ENCODE measurements at regions not wholly inside any gene's neighbourhood (a gene's known extent, or its start where the extent isn't known, plus 50 kb on each side); places are given as distances from the start of the nearest gene placed in this dataset.

GRCh38 chr5:35407697-35408096 lies 177.4 kb upstream of the PRLR start:
- H4K20me1 ChIP-seq (ENCODE audit: insufficient read depth): no peaks in the 10 kb centered on the region
- TF ChIP-seq CTCF (conservative IDR thresholded peaks at IDR 0.05; ENCODE audit: low read depth, low read length): no peak
- H3K4me2 ChIP-seq: no peak overlapping the region
- H3K27ac ChIP-seq: no peak overlapping the region
- no peaks in the 10 kb centered on the region for H3K36me3 ChIP-seq (ENCODE audit: insufficient read depth)
- no peaks in the 10 kb centered on the region for H3K4me1 ChIP-seq (ENCODE audit: low read depth, poor library complexity, severe bottlenecking)
- H3K79me2 ChIP-seq (ENCODE audit: insufficient read depth, low read depth): no peaks in the 10 kb centered on the region
- H3K4me3 ChIP-seq (IDR thresholded peaks at IDR 0.05; ENCODE audit: insufficient read depth, low read depth, low read length): no peak overlapping the region
- H3K9ac ChIP-seq: no peak overlapping the region
- H3K27me3 ChIP-seq (ENCODE audit: insufficient read depth, low read depth): no peaks in the 10 kb centered on the region
- no peak overlapping the region for H2AFZ ChIP-seq (ENCODE audit: low read depth)

DNA sequence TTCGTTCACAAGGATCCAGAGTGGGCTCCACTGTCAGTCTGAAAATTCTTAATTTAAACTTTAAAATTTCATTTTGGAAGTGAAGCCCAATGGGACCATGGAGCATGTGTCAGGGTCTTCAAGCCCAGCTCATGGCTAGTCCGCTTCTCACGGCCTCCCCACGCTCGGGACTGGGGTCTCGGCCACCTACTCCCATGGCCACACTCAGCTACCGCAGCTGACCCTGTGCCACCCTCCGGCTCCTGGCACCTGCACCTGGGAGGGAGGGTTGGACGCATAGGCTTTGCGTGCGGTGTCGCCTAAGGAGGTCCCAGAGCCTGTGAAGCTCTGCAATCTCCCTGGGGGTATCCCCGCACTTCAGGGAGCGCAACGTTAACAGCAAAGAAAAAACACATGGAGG lies 175.7 kb upstream of the PRLR start:
- Histone ChIP-seq H3K27me3 (ENCODE audit: insufficient read depth, low read depth) (no peaks in the 10 kb centered on the region), H3K36me3 (ENCODE audit: insufficient read depth) (no peaks in the 10 kb centered on the region), H3K4me2 (no peak overlapping the region), H3K9ac (no peak overlapping the region), H3K79me2 (ENCODE audit: insufficient read depth, low read depth) (no peaks in the 10 kb centered on the region), H3K4me3 (IDR thresholded peaks at IDR 0.05; ENCODE audit: insufficient read depth, low read depth, low read length) (no peak overlapping the region), H3K27ac (no peak overlapping the region), H2AFZ (ENCODE audit: low read depth) (no peak overlapping the region), H4K20me1 (ENCODE audit: insufficient read depth) (no peaks in the 10 kb centered on the region), H3K4me1 (ENCODE audit: low read depth, poor library complexity, severe bottlenecking) (no peaks in the 10 kb centered on the region)
- no peak for TF ChIP-seq CTCF (conservative IDR thresholded peaks at IDR 0.05; ENCODE audit: low read depth, low read length)

DNA sequence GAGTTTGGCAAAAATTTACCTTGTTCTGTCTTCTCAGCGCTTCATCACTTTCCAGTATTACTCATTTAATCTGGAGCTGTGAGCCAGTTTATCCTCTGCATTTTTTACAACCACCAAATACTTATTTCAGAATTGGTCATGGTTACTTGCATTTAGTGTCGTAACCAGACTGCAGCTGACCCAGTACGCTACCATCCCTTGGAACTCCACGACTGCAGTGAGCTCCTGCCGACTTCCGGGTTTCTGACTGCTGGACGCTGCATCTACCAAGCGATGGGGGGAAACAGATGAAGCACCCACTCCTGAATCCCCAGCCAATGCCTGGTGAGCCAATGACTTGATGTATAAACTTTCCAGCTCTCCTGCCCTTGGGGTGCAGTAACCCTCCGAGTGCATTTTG lies 174.4 kb upstream of the PRLR start:
- H3K36me3 ChIP-seq (ENCODE audit: insufficient read depth): no peaks in the 10 kb centered on the region
- no peak overlapping the region for H3K27ac ChIP-seq
- no peaks in the 10 kb centered on the region for H4K20me1 ChIP-seq (ENCODE audit: insufficient read depth)
- H3K27me3 ChIP-seq (ENCODE audit: insufficient read depth, low read depth): no peaks in the 10 kb centered on the region
- no peak overlapping the region for H2AFZ ChIP-seq (ENCODE audit: low read depth)
- no peak overlapping the region for H3K9ac ChIP-seq
- no peak for TF ChIP-seq CTCF (conservative IDR thresholded peaks at IDR 0.05; ENCODE audit: low read depth, low read length)
- H3K79me2 ChIP-seq (ENCODE audit: insufficient read depth, low read depth): no peaks in the 10 kb centered on the region
- no peak overlapping the region for H3K4me2 ChIP-seq
- H3K4me3 ChIP-seq (IDR thresholded peaks at IDR 0.05; ENCODE audit: insufficient read depth, low read depth, low read length): no peak overlapping the region
- H3K4me1 ChIP-seq (ENCODE audit: low read depth, poor library complexity, severe bottlenecking): no peaks in the 10 kb centered on the region

- H3K4me2 ChIP-seq: no peak overlapping the region
- no peak overlapping the region for H3K4me3 ChIP-seq (IDR thresholded peaks at IDR 0.05; ENCODE audit: insufficient read depth, low read depth, low read length)
- no peaks in the 10 kb centered on the region for H3K36me3 ChIP-seq (ENCODE audit: insufficient read depth)
- H3K4me1 ChIP-seq (ENCODE audit: low read depth, poor library complexity, severe bottlenecking): no peaks in the 10 kb centered on the region
- H2AFZ ChIP-seq (ENCODE audit: low read depth): no peak overlapping the region
- H3K79me2 ChIP-seq (ENCODE audit: insufficient read depth, low read depth): no peaks in the 10 kb centered on the region
- no peak overlapping the region for H3K9ac ChIP-seq
- no peak overlapping the region for H3K27ac ChIP-seq
- TF ChIP-seq CTCF (conservative IDR thresholded peaks at IDR 0.05; ENCODE audit: low read depth, low read length): no peak
- no peaks in the 10 kb centered on the region for H3K27me3 ChIP-seq (ENCODE audit: insufficient read depth, low read depth)
- H4K20me1 ChIP-seq (ENCODE audit: insufficient read depth): no peaks in the 10 kb centered on the region
These were observed 163.6 kb upstream of the PRLR start for GRCh38 chr5:35393901-35394300.

DNA sequence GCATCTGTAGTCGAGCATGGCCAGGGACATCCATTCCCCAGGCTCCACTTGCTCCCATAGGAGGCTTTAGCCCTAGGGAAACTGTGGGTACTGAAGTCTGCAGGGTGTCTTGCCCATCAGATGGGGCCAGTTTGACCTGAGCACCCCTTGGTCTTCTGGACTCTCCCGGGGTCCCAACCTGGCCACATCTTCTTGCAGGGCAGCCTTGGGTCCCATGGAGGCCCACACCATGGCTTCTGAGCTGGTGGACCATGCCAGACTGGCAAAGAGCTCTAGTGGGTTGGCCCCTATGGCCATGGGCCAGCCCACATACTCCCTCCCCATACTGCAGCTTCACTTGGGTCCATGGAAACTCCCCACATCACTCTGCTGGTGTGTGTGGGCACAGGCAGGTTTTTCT lies 154.4 kb upstream of the PRLR start:
- Histone ChIP-seq H3K4me3 (IDR thresholded peaks at IDR 0.05; ENCODE audit: insufficient read depth, low read depth, low read length) (no peak overlapping the region), H3K9ac (no peak overlapping the region), H3K4me2 (no peak overlapping the region), H3K79me2 (ENCODE audit: insufficient read depth, low read depth) (no peaks in the 10 kb centered on the region), H4K20me1 (ENCODE audit: insufficient read depth) (no peaks in the 10 kb centered on the region), H3K27ac (no peak overlapping the region), H3K4me1 (ENCODE audit: low read depth, poor library complexity, severe bottlenecking) (no peaks in the 10 kb centered on the region), H3K36me3 (ENCODE audit: insufficient read depth) (no peaks in the 10 kb centered on the region), H2AFZ (ENCODE audit: low read depth) (no peak overlapping the region), H3K27me3 (ENCODE audit: insufficient read depth, low read depth) (no peaks in the 10 kb centered on the region)
- no peak for TF ChIP-seq CTCF (conservative IDR thresholded peaks at IDR 0.05; ENCODE audit: low read depth, low read length)

All from KMS-11 (cell line).